Activated T-cell treated with anti-CD3 and anti-CD28 coated beads, Interleukin-2, amount 50 U/mL, for 24 hours (primary cell): ENCODE measurements at regions not wholly inside any gene's neighbourhood (a gene's known extent, or its start where the extent isn't known, plus 50 kb on each side); places are given as distances from the start of the nearest gene placed in this dataset.
A peak's percentile ranks its signal among the peaks of the same experiment; 100 is the strongest.

Experiments
- DNase-seq: peaks from one replicate; pipeline ENCODE4 v3.0.0-alpha.2; 2020
- H3K27ac Mint-ChIP-seq: 2 replicates; pipeline ENCODE4 v1.8.0; 2020; ENCODE audit warnings: mild to moderate bottlenecking, mixed read lengths
- H3K27me3 Mint-ChIP-seq: 2 replicates; pipeline ENCODE4 v1.8.0; 2020; ENCODE audit warnings: mixed read lengths
- H3K36me3 Mint-ChIP-seq: 2 replicates; pipeline ENCODE4 v1.8.0; 2020; ENCODE audit warnings: low read depth, mixed read lengths
- H3K4me1 Mint-ChIP-seq: 2 replicates; pipeline ENCODE4 v1.8.0; 2020; ENCODE audit warnings: low read depth, mixed read lengths
- H3K4me3 Mint-ChIP-seq: 2 replicates; pipeline ENCODE4 v1.8.0; 2020; ENCODE audit warnings: mild to moderate bottlenecking, moderate library complexity, mixed read lengths
- H3K9me3 Mint-ChIP-seq: 2 replicates; pipeline ENCODE4 v1.8.0; 2020; ENCODE audit warnings: mixed read lengths

GRCh38 chr10:88083597-88083989, 220.2 kb downstream of the PTEN start:
- no peak for DNase-seq
- Mint-ChIP-seq H3K4me1 (peaks cover 4% of the 10 kb centered on the region), H3K4me3 (no peak overlapping the region), H3K27me3 (no peaks in the 10 kb centered on the region), H3K9me3 (no peaks in the 10 kb centered on the region), H3K27ac (no peak overlapping the region), H3K36me3 (no peaks in the 10 kb centered on the region)

GRCh38 chr10:88086187-88086960, 222.9 kb downstream of the PTEN start:
- Mint-ChIP-seq H3K27ac (no peak overlapping the region), H3K36me3 (no peaks in the 10 kb centered on the region), H3K4me1 (peaks cover 20% of the 10 kb centered on the region), H3K27me3 (peaks cover 3% of the 10 kb centered on the region), H3K4me3 (no peak overlapping the region), H3K9me3 (no peaks in the 10 kb centered on the region)
- no peak for DNase-seq

GRCh38 chr10:88088441-88089340, 225.3 kb downstream of the PTEN start:
- H3K4me3 Mint-ChIP-seq: no peak overlapping the region
- peaks cover 3% of the 10 kb centered on the region for H3K27me3 Mint-ChIP-seq
- H3K27ac Mint-ChIP-seq: no peak overlapping the region
- no peaks in the 10 kb centered on the region for H3K9me3 Mint-ChIP-seq
- peaks cover 37% of the 10 kb centered on the region for H3K4me1 Mint-ChIP-seq
- no peak for DNase-seq
- H3K36me3 Mint-ChIP-seq: no peaks in the 10 kb centered on the region

GRCh38 chr10:88089498-88089897, 226.1 kb downstream of the PTEN start:
- Mint-ChIP-seq H3K36me3 (no peaks in the 10 kb centered on the region), H3K9me3 (no peaks in the 10 kb centered on the region), H3K27ac (no peak overlapping the region), H3K4me1 (peaks cover 37% of the 10 kb centered on the region), H3K27me3 (peaks cover 6% of the 10 kb centered on the region), H3K4me3 (no peak overlapping the region)
- DNase-seq: no peak

GRCh38 chr10:88090568-88091214, 227.3 kb downstream of the PTEN start:
- Mint-ChIP-seq H3K4me1 (peaks cover 37% of the 10 kb centered on the region), H3K36me3 (no peaks in the 10 kb centered on the region), H3K27ac (peak overlapping the region; percentile 92), H3K27me3 (peaks cover 11% of the 10 kb centered on the region), H3K9me3 (no peaks in the 10 kb centered on the region), H3K4me3 (peak overlapping the region; percentile 7)
- no peak for DNase-seq

GRCh38 chr10:88091490-88092061, 228.2 kb downstream of the PTEN start:
- H3K27ac Mint-ChIP-seq: peak overlapping the region; percentile 92
- H3K4me3 Mint-ChIP-seq: no peak overlapping the region
- DNase-seq: peak; percentile 74
- H3K9me3 Mint-ChIP-seq: no peaks in the 10 kb centered on the region
- peaks cover 37% of the 10 kb centered on the region for H3K4me1 Mint-ChIP-seq
- H3K27me3 Mint-ChIP-seq: peaks cover 11% of the 10 kb centered on the region
- H3K36me3 Mint-ChIP-seq: no peaks in the 10 kb centered on the region

- no peak for DNase-seq
- Mint-ChIP-seq H3K36me3 (no peaks in the 10 kb centered on the region), H3K9me3 (no peaks in the 10 kb centered on the region), H3K27me3 (peaks cover 11% of the 10 kb centered on the region), H3K4me1 (peaks cover 37% of the 10 kb centered on the region), H3K27ac (no peak overlapping the region), H3K4me3 (no peak overlapping the region)
These were observed 228.8 kb downstream of the PTEN start for GRCh38 chr10:88092265-88092664.

GRCh38 chr10:88092973-88093372, 229.5 kb downstream of the PTEN start:
- Mint-ChIP-seq H3K4me1 (peaks cover 37% of the 10 kb centered on the region), H3K36me3 (no peaks in the 10 kb centered on the region), H3K27ac (no peak overlapping the region), H3K4me3 (no peak overlapping the region), H3K27me3 (peaks cover 16% of the 10 kb centered on the region), H3K9me3 (no peaks in the 10 kb centered on the region)
- DNase-seq: no peak

GRCh38 chr10:88094795-88095194, 231.4 kb downstream of the PTEN start:
- no peaks in the 10 kb centered on the region for H3K9me3 Mint-ChIP-seq
- DNase-seq: no peak
- H3K4me1 Mint-ChIP-seq: peaks cover 36% of the 10 kb centered on the region
- H3K27ac Mint-ChIP-seq: no peak overlapping the region
- peaks cover 14% of the 10 kb centered on the region for H3K27me3 Mint-ChIP-seq
- no peaks in the 10 kb centered on the region for H3K36me3 Mint-ChIP-seq
- no peak overlapping the region for H3K4me3 Mint-ChIP-seq

- H3K9me3 Mint-ChIP-seq: no peaks in the 10 kb centered on the region
- H3K27me3 Mint-ChIP-seq: peaks cover 14% of the 10 kb centered on the region
- peaks cover 32% of the 10 kb centered on the region for H3K4me1 Mint-ChIP-seq
- no peaks in the 10 kb centered on the region for H3K36me3 Mint-ChIP-seq
- no peak overlapping the region for H3K4me3 Mint-ChIP-seq
- DNase-seq: no peak
- no peak overlapping the region for H3K27ac Mint-ChIP-seq
These were observed 231.8 kb downstream of the PTEN start for GRCh38 chr10:88095223-88095721.

GRCh38 chr10:88095778-88096431, 232.5 kb downstream of the PTEN start:
- Mint-ChIP-seq H3K36me3 (no peaks in the 10 kb centered on the region), H3K4me3 (no peak overlapping the region), H3K27ac (no peak overlapping the region), H3K9me3 (no peaks in the 10 kb centered on the region), H3K27me3 (peaks cover 14% of the 10 kb centered on the region), H3K4me1 (peaks cover 25% of the 10 kb centered on the region)
- no peak for DNase-seq

GRCh38 chr10:88097092-88097516, 233.7 kb downstream of the PTEN start:
- H3K4me1 Mint-ChIP-seq: peaks cover 13% of the 10 kb centered on the region
- H3K27me3 Mint-ChIP-seq: peaks cover 17% of the 10 kb centered on the region
- H3K27ac Mint-ChIP-seq: no peak overlapping the region
- no peak overlapping the region for H3K4me3 Mint-ChIP-seq
- no peak for DNase-seq
- no peaks in the 10 kb centered on the region for H3K36me3 Mint-ChIP-seq
- H3K9me3 Mint-ChIP-seq: no peaks in the 10 kb centered on the region

GRCh38 chr10:88097536-88097935, 234.1 kb downstream of the PTEN start:
- peaks cover 9% of the 10 kb centered on the region for H3K4me1 Mint-ChIP-seq

GRCh38 chr10:88100281-88100680, 236.9 kb downstream of the PTEN start:
- no peak for DNase-seq
- no peak overlapping the region for H3K4me3 Mint-ChIP-seq
- H3K4me1 Mint-ChIP-seq: peaks cover 9% of the 10 kb centered on the region
- H3K27me3 Mint-ChIP-seq: peaks cover 9% of the 10 kb centered on the region
- H3K9me3 Mint-ChIP-seq: no peaks in the 10 kb centered on the region
- H3K27ac Mint-ChIP-seq: no peak overlapping the region
- no peaks in the 10 kb centered on the region for H3K36me3 Mint-ChIP-seq

More at GRCh38 chr10:88097536-88097935, 234.1 kb downstream of the PTEN start:
- Mint-ChIP-seq H3K27ac (no peak overlapping the region), H3K36me3 (no peaks in the 10 kb centered on the region), H3K9me3 (no peaks in the 10 kb centered on the region), H3K4me3 (no peak overlapping the region), H3K27me3 (peaks cover 17% of the 10 kb centered on the region)
- no peak for DNase-seq
